Panc1 (cell line): ENCODE measurements at regions not wholly inside any gene's neighbourhood (a gene's known extent, or its start where the extent isn't known, plus 50 kb on each side); places are given as distances from the start of the nearest gene placed in this dataset.

Experiments used
- CTCF ChIP-seq: fragments of 450-650 bp; IDR thresholded peaks from 2 replicates; pipeline ENCODE4 v1.5.1; 2017; ENCODE audit warnings: mild to moderate bottlenecking
- POLR2AphosphoS5 ChIP-seq: IDR thresholded peaks from 2 replicates; pipeline ENCODE4 v1.6.1; 2012; ENCODE audit warnings: mild to moderate bottlenecking, low read depth, low read length, moderate library complexity

GRCh38 chr3:110405830-110406585 lies 665.6 kb upstream of the NECTIN3 start:
- TF ChIP-seq CTCF = no peak
- TF ChIP-seq POLR2AphosphoS5 = no peak
